K562 (cell line): ENCODE measurements at regions not wholly inside any gene's neighbourhood (a gene's known extent, or its start where the extent isn't known, plus 50 kb on each side); places are given as distances from the start of the nearest gene placed in this dataset.

Experiments used
- ATAC-seq: fragments of 200-7000 bp; cut with Tn5 transposase; 3 replicates; pipeline ENCODE4 v1.9.1; 2020; ENCODE audit warnings: moderate library complexity
- BruUV-seq: library from RNA; stranded (reverse); fragments of 400-500 nt; replicated peaks from 2 replicates; lab custom pipeline; 2021; lab: Mats Ljungman, UMichigan
- CTCF ChIA-PET: fragments of 300-600 bp; formaldehyde crosslinking; extraction: SDS; loops from one replicate; lab custom pipeline; 2021; ENCODE audit warnings: low intra/inter-chr PET ratio; lab: Yijun Ruan, JAX
- POLR2A ChIA-PET: fragments of 300-600, 350-650 bp; sonication (Branson Sonifier 250); formaldehyde crosslinking; extraction: SDS; loops from one replicate; lab custom pipeline; 2021; ENCODE audit warnings: antibody characterized with exemption, inconsistent platforms; lab: Yijun Ruan, JAX
- DNase-seq, 4 experiments: peaks; one replicate each; pipeline versions ENCODE4 v3.0.0 to v3.0.0-alpha.2; 2011 to 2018; ENCODE audit warnings: low spot score in 3 of 4, mixed read lengths in 3 of 4; ENCODE audit errors: extremely low read depth in 1 of 4
- FAIRE-seq: peaks from 2 replicates; lab custom pipeline; 2011; peaks lifted over from hg19 to GRCh38; lab: Jason Lieb, UNC
- H2AFZ ChIP-seq: 2 replicates; pipeline ENCODE4 v1.6.0; 2011; ENCODE audit warnings: low read depth, low read length, control low read depth, inconsistent platforms
- H3K27ac ChIP-seq: fragments of 200-600 bp; 3 replicates; pipeline ENCODE4 v1.8.0; 2011; ENCODE audit warnings: low read depth, mild to moderate bottlenecking, control low read depth, inconsistent platforms, low read length, moderate library complexity, mixed read lengths; ENCODE audit errors: extremely low read depth
- H3K27me3 ChIP-seq, 2 experiments: fragments of 300-600 bp in 1 of 2; 2 replicates in 1 of 2; 3 replicates in 1 of 2; pipeline versions ENCODE4 v1.6.0 to v1.8.0; 2011; ENCODE audit warnings: inconsistent platforms in 2 of 2, low read length in 2 of 2, mild to moderate bottlenecking in 1 of 2, mixed read lengths in 1 of 2, moderate library complexity in 1 of 2; ENCODE audit not compliant: control insufficient read depth in 2 of 2, insufficient read depth in 2 of 2
- H3K36me3 ChIP-seq: fragments of 300-600 bp; 3 replicates; pipeline ENCODE4 v1.8.0; 2011; ENCODE audit warnings: mild to moderate bottlenecking, low read length, inconsistent platforms; ENCODE audit not compliant: control insufficient read depth, insufficient read depth
- H3K4me1 ChIP-seq, 2 experiments: fragments of 200-600 bp in 1 of 2; replicated peaks in 1 of 2; 2 replicates in 1 of 2; 3 replicates in 1 of 2; pipeline versions ENCODE4 v1.5.1 to v1.8.0; 2011; ENCODE audit warnings: inconsistent platforms in 2 of 2, low read length in 2 of 2, mild to moderate bottlenecking in 1 of 2, mixed read lengths in 1 of 2, moderate library complexity in 1 of 2; ENCODE audit not compliant: control insufficient read depth in 2 of 2, insufficient read depth in 2 of 2
- H3K4me2 ChIP-seq: 2 replicates; pipeline ENCODE4 v1.6.1; 2011; ENCODE audit warnings: low read length, control low read depth, inconsistent platforms, mixed read lengths; ENCODE audit not compliant: insufficient read depth
- H3K4me3 ChIP-seq: fragments of 200-600 bp; sonication (generic), shearing (Covaris generic); 2 replicates; pipeline ENCODE4 v1.5.1; 2016; ENCODE audit warnings: control low read depth, inconsistent platforms
- H3K79me2 ChIP-seq: fragments of 200-600 bp; 3 replicates; pipeline ENCODE4 v1.8.0; 2011; ENCODE audit warnings: low read length, inconsistent platforms; ENCODE audit not compliant: control insufficient read depth, insufficient read depth
- H3K9ac ChIP-seq, 2 experiments: 2 replicates each; pipeline versions ENCODE4 v1.6.0 to v1.6.1; 2011; ENCODE audit warnings: low read depth in 2 of 2, low read length in 2 of 2, control low read depth in 1 of 2, inconsistent platforms in 1 of 2, mild to moderate bottlenecking in 1 of 2, mixed read lengths in 1 of 2; ENCODE audit not compliant: insufficient read depth in 1 of 2
- H3K9me1 ChIP-seq: one replicate; pipeline ENCODE4 v1.6.0; 2011; ENCODE audit warnings: inconsistent platforms, mild to moderate bottlenecking, low read length, moderate library complexity; ENCODE audit not compliant: control insufficient read depth, insufficient read depth
- H3K9me3 ChIP-seq: replicated peaks from 2 replicates; pipeline ENCODE4 v1.5.1; 2011; ENCODE audit warnings: low read depth, low read length, inconsistent platforms; ENCODE audit not compliant: control insufficient read depth, insufficient read depth
- H4K20me1 ChIP-seq: replicated peaks from 2 replicates; pipeline ENCODE4 v1.6.1; 2011; ENCODE audit warnings: low read length, inconsistent platforms, mixed read lengths; ENCODE audit not compliant: control insufficient read depth, insufficient read depth
- ATF1 ChIP-seq, 2 experiments: fragments of 450-650 bp in 1 of 2; IDR thresholded peaks; 2 replicates each; pipeline ENCODE4 v1.6.1; 2016; ENCODE audit warnings: missing compliant biosample characterization in 1 of 2, missing genetic modification characterization in 1 of 2
- ATF7 ChIP-seq: fragments of 450-650 bp; IDR thresholded peaks from 2 replicates; pipeline ENCODE4 v1.7.1; 2014; ENCODE audit warnings: mild to moderate bottlenecking, moderate library complexity
- BDP1 ChIP-seq: IDR thresholded peaks from 3 replicates; pipeline ENCODE4 v1.6.1; 2011; ENCODE audit not compliant: insufficient read length, insufficient read depth
- DMBX1 ChIP-seq: fragments of 250-450 bp; sonication (Bioruptor Pico); IDR thresholded peaks from 2 replicates; pipeline ENCODE4 v1.8.0; 2022; ENCODE audit warnings: inconsistent platforms, mild to moderate bottlenecking, moderate library complexity, borderline replicate concordance
- ELK1 ChIP-seq: sonication (generic); formaldehyde crosslinking; IDR thresholded peaks from 2 replicates; pipeline ENCODE4 v1.8.1; 2022; ENCODE audit warnings: missing genetic modification reagents
- NR4A1 ChIP-seq, 2 experiments: fragments of 250-450 bp in 1 of 2; fragments of 450-650 bp in 1 of 2; sonication (Bioruptor Pico) in 1 of 2; IDR thresholded peaks; 2 replicates each; pipeline versions ENCODE4 v1.4.0 to v1.6.1; 2016 to 2020; ENCODE audit warnings: mild to moderate bottlenecking in 2 of 2, missing compliant biosample characterization in 1 of 2, missing genetic modification characterization in 1 of 2, moderate library complexity in 1 of 2
- RFX7 ChIP-seq: fragments of 250-450 bp; sonication (Bioruptor Pico); IDR thresholded peaks from 2 replicates; pipeline ENCODE4 v1.5.1; 2021; ENCODE audit warnings: mild to moderate bottlenecking
- SRSF7 ChIP-seq: fragments of 200-400 bp; formaldehyde crosslinking; optimal IDR thresholded peaks from 2 replicates; pipeline ENCODE3; 2017; ENCODE audit warnings: mild to moderate bottlenecking, low read depth, low read length
- USF1 ChIP-seq: sonication (generic); formaldehyde crosslinking; IDR thresholded peaks from 2 replicates; pipeline ENCODE4 v1.9.0; 2022; ENCODE audit warnings: mild to moderate bottlenecking, missing genetic modification reagents
- ZNF239 ChIP-seq: fragments of 250-450 bp; sonication (Bioruptor Pico); IDR thresholded peaks from 2 replicates; pipeline ENCODE4 v1.4.0; 2020; ENCODE audit warnings: mild to moderate bottlenecking
- ZNF280A ChIP-seq: fragments of 450-650 bp; IDR thresholded peaks from 2 replicates; pipeline ENCODE4 v1.6.1; 2018; ENCODE audit warnings: mild to moderate bottlenecking, low read depth; ENCODE audit not compliant: partially characterized antibody
- ZNF316 ChIP-seq: fragments of 450-650 bp; IDR thresholded peaks from 2 replicates; pipeline ENCODE4 v1.6.1; 2016
- ZNF586 ChIP-seq: fragments of 450-650 bp; formaldehyde crosslinking; conservative IDR thresholded peaks from 2 replicates; pipeline ENCODE4 v1.4.0; 2020; ENCODE audit warnings: mild to moderate bottlenecking, moderate library complexity
- ZNF668 ChIP-seq: fragments of 250-450 bp; sonication (Bioruptor Pico); IDR thresholded peaks from 2 replicates; pipeline ENCODE4 v1.8.0; 2022; ENCODE audit warnings: mild to moderate bottlenecking, inconsistent platforms
- WGBS: fragments of 100-300 bp; shearing (Covaris generic); methylation state at CpG from one replicate; pipeline ENCODE4 v1.1.6; 2016; ENCODE audit warnings: low coverage, mixed read lengths; ENCODE audit not compliant: insufficient coverage; ENCODE audit errors: missing lambda C conversion rate; 5-methylcytosine and 5-hydroxymethylcytosine counted together
- in situ Hi-C: fragments of 300-500 bp; cut with MboI; formaldehyde crosslinking; loops from 4 replicates; pipeline ENCODE4 v1.15.0; 2018; ENCODE audit warnings: inconsistent platforms, mixed read lengths
- intact Hi-C: fragments of 100-400 bp; cut with micrococcal nuclease; formaldehyde crosslinking; loops from 2 replicates; pipeline ENCODE4 v1.14.2; 2022
- TF ChIP-seq, protein P1 (sequence below): fragments of 250-450 bp; sonication (Bioruptor Pico); IDR thresholded peaks from 2 replicates; pipeline ENCODE4 v1.8.0; 2022; ENCODE audit warnings: moderate library complexity, mild to moderate bottlenecking, inconsistent platforms
- TF ChIP-seq, protein P2 (sequence below): fragments of 250-450 bp; sonication (Bioruptor Pico); IDR thresholded peaks from 2 replicates; pipeline ENCODE4 v1.9.0; 2021; ENCODE audit warnings: mild to moderate bottlenecking, inconsistent platforms
- TF ChIP-seq, protein P3 (sequence below): fragments of 450-650 bp; IDR thresholded peaks from 2 replicates; pipeline ENCODE4 v1.6.1; 2017; ENCODE audit warnings: mild to moderate bottlenecking, moderate library complexity

DNA sequence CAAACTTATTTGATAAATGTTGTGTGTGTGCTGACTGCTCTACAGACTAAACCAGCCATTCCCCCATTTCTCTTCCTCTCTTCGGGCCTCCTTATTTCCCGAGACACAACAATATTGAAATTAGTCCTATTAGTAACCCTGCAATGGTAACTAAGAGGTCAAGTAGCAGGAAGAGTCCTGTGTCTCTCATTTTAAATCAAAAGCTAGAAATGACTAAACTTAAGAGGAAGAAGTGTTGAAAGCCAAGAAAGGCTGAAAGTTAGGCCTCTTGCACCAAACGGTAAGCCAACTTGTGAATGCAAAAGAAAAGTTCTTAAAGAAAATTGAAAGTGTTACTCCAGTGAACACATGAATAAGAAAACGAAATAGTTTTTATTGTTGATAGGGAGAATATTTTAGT, 357.8 kb upstream of the SLC7A11 start:
- POLR2A ChIA-PET = no interaction called here
- no peak overlapping the region for H3K9ac ChIP-seq
- FAIRE-seq (no peak), DNase-seq (no peak), ATAC-seq (no peak)
- no peak overlapping the region for H3K4me2 ChIP-seq
- no peaks in the 10 kb centered on the region for H3K79me2 ChIP-seq
- WGBS = under 1% methylated on average over 4 of the region's 4 CpGs
- no peaks in the 10 kb centered on the region for H3K4me1 ChIP-seq
- no peaks in the 10 kb centered on the region for H3K27me3 ChIP-seq
- no peak overlapping the region for H2AFZ ChIP-seq
- H3K36me3 ChIP-seq = no peaks in the 10 kb centered on the region
- in situ Hi-C loops = no loop called here
- no peak overlapping the region for H3K4me3 ChIP-seq
- H3K9me3 ChIP-seq = no peaks in the 10 kb centered on the region
- H4K20me1 ChIP-seq = no peaks in the 10 kb centered on the region
- CTCF ChIA-PET = no interaction called here
- H3K27ac ChIP-seq = no peak overlapping the region
- intact Hi-C loops = no loop called here
- BruUV-seq = no TSS peak
- H3K9me1 ChIP-seq = no peaks in the 10 kb centered on the region
- no peak for TF ChIP-seq ZNF586 (CRISPR knock-in tag)
- TF ChIP-seq SRSF7 = no peak
- TF ChIP-seq ATF7 = no peak
- no peak for TF ChIP-seq ZNF280A
- TF ChIP-seq ZNF316 = no peak
- TF ChIP-seq ELK1 (CRISPR knock-in tag) = no peak
- TF ChIP-seq USF1 (CRISPR knock-in tag) = no peak
- no peak for TF ChIP-seq ZNF239
- no peak for TF ChIP-seq BDP1
- TF ChIP-seq, protein P1, sequence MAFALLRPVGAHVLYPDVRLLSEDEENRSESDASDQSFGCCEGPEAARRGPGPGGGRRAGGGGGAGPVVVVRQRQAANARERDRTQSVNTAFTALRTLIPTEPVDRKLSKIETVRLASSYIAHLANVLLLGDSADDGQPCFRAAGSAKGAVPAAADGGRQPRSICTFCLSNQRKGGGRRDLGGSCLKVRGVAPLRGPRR (CRISPR knock-in tag) = no peak
- TF ChIP-seq ZNF668 = no peak
- TF ChIP-seq, protein P2, sequence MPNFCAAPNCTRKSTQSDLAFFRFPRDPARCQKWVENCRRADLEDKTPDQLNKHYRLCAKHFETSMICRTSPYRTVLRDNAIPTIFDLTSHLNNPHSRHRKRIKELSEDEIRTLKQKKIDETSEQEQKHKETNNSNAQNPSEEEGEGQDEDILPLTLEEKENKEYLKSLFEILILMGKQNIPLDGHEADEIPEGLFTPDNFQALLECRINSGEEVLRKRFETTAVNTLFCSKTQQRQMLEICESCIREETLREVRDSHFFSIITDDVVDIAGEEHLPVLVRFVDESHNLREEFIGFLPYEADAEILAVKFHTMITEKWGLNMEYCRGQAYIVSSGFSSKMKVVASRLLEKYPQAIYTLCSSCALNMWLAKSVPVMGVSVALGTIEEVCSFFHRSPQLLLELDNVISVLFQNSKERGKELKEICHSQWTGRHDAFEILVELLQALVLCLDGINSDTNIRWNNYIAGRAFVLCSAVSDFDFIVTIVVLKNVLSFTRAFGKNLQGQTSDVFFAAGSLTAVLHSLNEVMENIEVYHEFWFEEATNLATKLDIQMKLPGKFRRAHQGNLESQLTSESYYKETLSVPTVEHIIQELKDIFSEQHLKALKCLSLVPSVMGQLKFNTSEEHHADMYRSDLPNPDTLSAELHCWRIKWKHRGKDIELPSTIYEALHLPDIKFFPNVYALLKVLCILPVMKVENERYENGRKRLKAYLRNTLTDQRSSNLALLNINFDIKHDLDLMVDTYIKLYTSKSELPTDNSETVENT = no peak
- no peak for TF ChIP-seq ATF1 (CRISPR knock-in tag; IDR thresholded peaks at IDR 0.05)
- no peak for TF ChIP-seq ATF1 (tag; IDR thresholded peaks at IDR 0.05)
- no peak for TF ChIP-seq RFX7 (CRISPR knock-in tag)
- TF ChIP-seq DMBX1 = no peak
- TF ChIP-seq NR4A1 (CRISPR knock-in tag; IDR thresholded peaks at IDR 0.05) = no peak
- TF ChIP-seq NR4A1 (tag; IDR thresholded peaks at IDR 0.05) = no peak
- TF ChIP-seq, protein P3, sequence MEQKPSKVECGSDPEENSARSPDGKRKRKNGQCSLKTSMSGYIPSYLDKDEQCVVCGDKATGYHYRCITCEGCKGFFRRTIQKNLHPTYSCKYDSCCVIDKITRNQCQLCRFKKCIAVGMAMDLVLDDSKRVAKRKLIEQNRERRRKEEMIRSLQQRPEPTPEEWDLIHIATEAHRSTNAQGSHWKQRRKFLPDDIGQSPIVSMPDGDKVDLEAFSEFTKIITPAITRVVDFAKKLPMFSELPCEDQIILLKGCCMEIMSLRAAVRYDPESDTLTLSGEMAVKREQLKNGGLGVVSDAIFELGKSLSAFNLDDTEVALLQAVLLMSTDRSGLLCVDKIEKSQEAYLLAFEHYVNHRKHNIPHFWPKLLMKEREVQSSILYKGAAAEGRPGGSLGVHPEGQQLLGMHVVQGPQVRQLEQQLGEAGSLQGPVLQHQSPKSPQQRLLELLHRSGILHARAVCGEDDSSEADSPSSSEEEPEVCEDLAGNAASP = no peak
